SK-N-SH treated with all-trans-retinoic acid at 6 μM for 48 hours (cell line): ENCODE measurements at regions not wholly inside any gene's neighbourhood (a gene's known extent, or its start where the extent isn't known, plus 50 kb on each side); places are given as distances from the start of the nearest gene placed in this dataset.
"Not testable (repeated sequence)": the region's sequence is repeated elsewhere in the genome, so short reads cannot be mapped to it uniquely, and the experiment has no call there.

Experiments used
- ARNTL ChIP-seq: fragments of 450-650 bp; formaldehyde crosslinking; IDR thresholded peaks from 2 replicates; pipeline ENCODE4 v1.5.0; 2020; ENCODE audit warnings: low read depth, mild to moderate bottlenecking, moderate library complexity, borderline replicate concordance
- GLIS3 ChIP-seq: fragments of 250-450 bp; sonication (Bioruptor Pico); IDR thresholded peaks from 2 replicates; pipeline ENCODE4 v1.5.0; 2020; ENCODE audit warnings: mild to moderate bottlenecking, moderate library complexity
- SNAI2 ChIP-seq: fragments of 250-450 bp; sonication (Bioruptor Pico); IDR thresholded peaks from 2 replicates; pipeline ENCODE4 v1.5.0; 2020; ENCODE audit warnings: mild to moderate bottlenecking, moderate library complexity
- ZFP3 ChIP-seq: fragments of 250-450 bp; sonication (Bioruptor Pico); IDR thresholded peaks from 2 replicates; pipeline ENCODE4 v1.5.0; 2020; ENCODE audit warnings: mild to moderate bottlenecking, moderate library complexity
- ZFP30 ChIP-seq: fragments of 450-650 bp; formaldehyde crosslinking; IDR thresholded peaks from 2 replicates; pipeline ENCODE4 v1.5.0; 2022; ENCODE audit warnings: mild to moderate bottlenecking, moderate library complexity
- TF ChIP-seq, protein P1 (sequence below): fragments of 250-450 bp; sonication (Bioruptor Pico); IDR thresholded peaks from 2 replicates; pipeline ENCODE4 v1.5.1; 2020; ENCODE audit warnings: low read depth, mild to moderate bottlenecking, moderate library complexity
- TF ChIP-seq, protein P2 (sequence below): fragments of 250-450 bp; sonication (Bioruptor Pico); IDR thresholded peaks from 2 replicates; pipeline ENCODE4 v1.8.0; 2020; ENCODE audit warnings: mild to moderate bottlenecking, moderate library complexity, borderline replicate concordance
- TF ChIP-seq, protein P3 (sequence below): fragments of 250-450 bp; sonication (Bioruptor Pico); IDR thresholded peaks from 2 replicates; pipeline ENCODE4 v1.5.0; 2020; ENCODE audit warnings: mild to moderate bottlenecking, moderate library complexity

DNA sequence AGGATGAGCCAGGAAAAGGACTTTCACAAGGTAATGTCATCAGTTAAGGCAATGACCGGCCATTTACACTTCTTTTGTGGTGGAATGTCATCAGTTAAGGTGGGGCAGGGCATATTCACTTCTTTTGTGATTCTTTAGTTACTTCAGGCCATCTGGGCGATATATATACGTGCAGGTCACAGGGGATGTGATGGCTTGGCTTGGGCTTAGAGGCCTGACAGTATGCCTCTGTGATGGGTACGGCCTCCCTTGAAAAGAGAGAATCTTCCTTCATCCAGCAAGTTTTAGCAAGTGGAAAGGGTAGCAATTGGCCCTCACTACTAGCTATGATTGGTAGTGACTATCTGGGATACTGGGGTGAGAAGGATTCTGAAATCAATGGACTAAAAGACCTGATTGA lies 456.4 kb downstream of the SHISA9 start:
- not testable (repeated sequence) for TF ChIP-seq ZFP30, GLIS3, ZFP3, ARNTL, SNAI2 (CRISPR knock-in tag)
- TF ChIP-seq, protein P1, sequence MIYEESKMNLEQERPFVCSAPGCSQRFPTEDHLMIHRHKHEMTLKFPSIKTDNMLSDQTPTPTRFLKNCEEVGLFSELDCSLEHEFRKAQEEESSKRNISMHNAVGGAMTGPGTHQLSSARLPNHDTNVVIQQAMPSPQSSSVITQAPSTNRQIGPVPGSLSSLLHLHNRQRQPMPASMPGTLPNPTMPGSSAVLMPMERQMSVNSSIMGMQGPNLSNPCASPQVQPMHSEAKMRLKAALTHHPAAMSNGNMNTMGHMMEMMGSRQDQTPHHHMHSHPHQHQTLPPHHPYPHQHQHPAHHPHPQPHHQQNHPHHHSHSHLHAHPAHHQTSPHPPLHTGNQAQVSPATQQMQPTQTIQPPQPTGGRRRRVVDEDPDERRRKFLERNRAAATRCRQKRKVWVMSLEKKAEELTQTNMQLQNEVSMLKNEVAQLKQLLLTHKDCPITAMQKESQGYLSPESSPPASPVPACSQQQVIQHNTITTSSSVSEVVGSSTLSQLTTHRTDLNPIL (CRISPR knock-in tag): not testable (repeated sequence)
- TF ChIP-seq, protein P2, sequence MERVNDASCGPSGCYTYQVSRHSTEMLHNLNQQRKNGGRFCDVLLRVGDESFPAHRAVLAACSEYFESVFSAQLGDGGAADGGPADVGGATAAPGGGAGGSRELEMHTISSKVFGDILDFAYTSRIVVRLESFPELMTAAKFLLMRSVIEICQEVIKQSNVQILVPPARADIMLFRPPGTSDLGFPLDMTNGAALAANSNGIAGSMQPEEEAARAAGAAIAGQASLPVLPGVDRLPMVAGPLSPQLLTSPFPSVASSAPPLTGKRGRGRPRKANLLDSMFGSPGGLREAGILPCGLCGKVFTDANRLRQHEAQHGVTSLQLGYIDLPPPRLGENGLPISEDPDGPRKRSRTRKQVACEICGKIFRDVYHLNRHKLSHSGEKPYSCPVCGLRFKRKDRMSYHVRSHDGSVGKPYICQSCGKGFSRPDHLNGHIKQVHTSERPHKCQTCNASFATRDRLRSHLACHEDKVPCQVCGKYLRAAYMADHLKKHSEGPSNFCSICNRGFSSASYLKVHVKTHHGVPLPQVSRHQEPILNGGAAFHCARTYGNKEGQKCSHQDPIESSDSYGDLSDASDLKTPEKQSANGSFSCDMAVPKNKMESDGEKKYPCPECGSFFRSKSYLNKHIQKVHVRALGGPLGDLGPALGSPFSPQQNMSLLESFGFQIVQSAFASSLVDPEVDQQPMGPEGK: not testable (repeated sequence)
- TF ChIP-seq, protein P3, sequence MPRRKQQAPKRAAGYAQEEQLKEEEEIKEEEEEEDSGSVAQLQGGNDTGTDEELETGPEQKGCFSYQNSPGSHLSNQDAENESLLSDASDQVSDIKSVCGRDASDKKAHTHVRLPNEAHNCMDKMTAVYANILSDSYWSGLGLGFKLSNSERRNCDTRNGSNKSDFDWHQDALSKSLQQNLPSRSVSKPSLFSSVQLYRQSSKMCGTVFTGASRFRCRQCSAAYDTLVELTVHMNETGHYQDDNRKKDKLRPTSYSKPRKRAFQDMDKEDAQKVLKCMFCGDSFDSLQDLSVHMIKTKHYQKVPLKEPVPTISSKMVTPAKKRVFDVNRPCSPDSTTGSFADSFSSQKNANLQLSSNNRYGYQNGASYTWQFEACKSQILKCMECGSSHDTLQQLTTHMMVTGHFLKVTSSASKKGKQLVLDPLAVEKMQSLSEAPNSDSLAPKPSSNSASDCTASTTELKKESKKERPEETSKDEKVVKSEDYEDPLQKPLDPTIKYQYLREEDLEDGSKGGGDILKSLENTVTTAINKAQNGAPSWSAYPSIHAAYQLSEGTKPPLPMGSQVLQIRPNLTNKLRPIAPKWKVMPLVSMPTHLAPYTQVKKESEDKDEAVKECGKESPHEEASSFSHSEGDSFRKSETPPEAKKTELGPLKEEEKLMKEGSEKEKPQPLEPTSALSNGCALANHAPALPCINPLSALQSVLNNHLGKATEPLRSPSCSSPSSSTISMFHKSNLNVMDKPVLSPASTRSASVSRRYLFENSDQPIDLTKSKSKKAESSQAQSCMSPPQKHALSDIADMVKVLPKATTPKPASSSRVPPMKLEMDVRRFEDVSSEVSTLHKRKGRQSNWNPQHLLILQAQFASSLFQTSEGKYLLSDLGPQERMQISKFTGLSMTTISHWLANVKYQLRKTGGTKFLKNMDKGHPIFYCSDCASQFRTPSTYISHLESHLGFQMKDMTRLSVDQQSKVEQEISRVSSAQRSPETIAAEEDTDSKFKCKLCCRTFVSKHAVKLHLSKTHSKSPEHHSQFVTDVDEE (CRISPR knock-in tag): not testable (repeated sequence)
